ENCODE measurements at regions not wholly inside any gene's neighbourhood (a gene's known extent, or its start where the extent isn't known, plus 50 kb on each side); places are given as distances from the start of the nearest gene placed in this dataset.

GRCh38 chr6:129778793-129779192 lies 68.8 kb upstream of the ARHGAP18 start:
- Histone ChIP-seq H4K20me1 (ENCODE audit: low read depth, low read length) (no peaks in the 10 kb centered on the region), H3K4me2 (ENCODE audit: low read depth, low read length, poor library complexity, severe bottlenecking) (no peak overlapping the region), H3K79me2 (ENCODE audit: insufficient read depth, low read length) (no peaks in the 10 kb centered on the region), H3K9me3 (ENCODE audit: insufficient read depth, low read length) (no peaks in the 10 kb centered on the region), H3K27me3 (ENCODE audit: low read length) (no peaks in the 10 kb centered on the region), H3F3A (ENCODE audit: insufficient read depth) (no peaks in the 10 kb centered on the region), H3K27ac (ENCODE audit: low read depth, low read length) (no peak overlapping the region), H3K36me3 (ENCODE audit: low read length) (no peaks in the 10 kb centered on the region), H2AFZ (ENCODE audit: low read depth, low read length, severe bottlenecking) (no peak overlapping the region), H3K9me2 (replicated peaks; ENCODE audit: insufficient read depth, low read length) (no peaks in the 10 kb centered on the region), H3K4me3 (ENCODE audit: insufficient read depth, low read length, poor library complexity, severe bottlenecking) (no peak overlapping the region), H3K9ac (ENCODE audit: low read length) (no peak overlapping the region)
- no peak for TF ChIP-seq CTCF (IDR thresholded peaks at IDR 0.05; ENCODE audit: insufficient read depth, low read length, poor library complexity, severe bottlenecking)
- no peak for TF ChIP-seq EZH2phosphoT487 (conservative IDR thresholded peaks at IDR 0.05; ENCODE audit: low read length)

GRCh38 chr6:129777371-129777770 lies 67.4 kb upstream of the ARHGAP18 start:
- Histone ChIP-seq H3K9me3 (ENCODE audit: insufficient read depth, low read length) (no peaks in the 10 kb centered on the region), H3K9ac (ENCODE audit: low read length) (no peak overlapping the region), H3K27me3 (ENCODE audit: low read length) (no peaks in the 10 kb centered on the region), H3K36me3 (ENCODE audit: low read length) (no peaks in the 10 kb centered on the region), H2AFZ (ENCODE audit: low read depth, low read length, severe bottlenecking) (no peak overlapping the region), H3K4me3 (ENCODE audit: insufficient read depth, low read length, poor library complexity, severe bottlenecking) (no peak overlapping the region), H3K9me2 (replicated peaks; ENCODE audit: insufficient read depth, low read length) (no peaks in the 10 kb centered on the region), H3K79me2 (ENCODE audit: insufficient read depth, low read length) (no peaks in the 10 kb centered on the region), H3K27ac (ENCODE audit: low read depth, low read length) (no peak overlapping the region), H4K20me1 (ENCODE audit: low read depth, low read length) (no peaks in the 10 kb centered on the region), H3F3A (ENCODE audit: insufficient read depth) (no peaks in the 10 kb centered on the region), H3K4me2 (ENCODE audit: low read depth, low read length, poor library complexity, severe bottlenecking) (no peak overlapping the region)
- TF ChIP-seq CTCF (IDR thresholded peaks at IDR 0.05; ENCODE audit: insufficient read depth, low read length, poor library complexity, severe bottlenecking) (no peak), EZH2phosphoT487 (conservative IDR thresholded peaks at IDR 0.05; ENCODE audit: low read length) (no peak)

- H2AFZ ChIP-seq (ENCODE audit: low read depth, low read length, severe bottlenecking), result no peak overlapping the region
- no peak overlapping the region for H3K4me3 ChIP-seq (ENCODE audit: insufficient read depth, low read length, poor library complexity, severe bottlenecking)
- no peaks in the 10 kb centered on the region for H3K79me2 ChIP-seq (ENCODE audit: insufficient read depth, low read length)
- no peak overlapping the region for H3K9ac ChIP-seq (ENCODE audit: low read length)
- no peaks in the 10 kb centered on the region for H3K27me3 ChIP-seq (ENCODE audit: low read length)
- TF ChIP-seq EZH2phosphoT487 (conservative IDR thresholded peaks at IDR 0.05; ENCODE audit: low read length) (no peak), CTCF (IDR thresholded peaks at IDR 0.05; ENCODE audit: insufficient read depth, low read length, poor library complexity, severe bottlenecking) (no peak)
- no peaks in the 10 kb centered on the region for H3F3A ChIP-seq (ENCODE audit: insufficient read depth)
- H3K36me3 ChIP-seq (ENCODE audit: low read length), result no peaks in the 10 kb centered on the region
- H3K4me2 ChIP-seq (ENCODE audit: low read depth, low read length, poor library complexity, severe bottlenecking), result no peak overlapping the region
- H4K20me1 ChIP-seq (ENCODE audit: low read depth, low read length), result no peaks in the 10 kb centered on the region
- no peaks in the 10 kb centered on the region for H3K9me3 ChIP-seq (ENCODE audit: insufficient read depth, low read length)
- no peak overlapping the region for H3K27ac ChIP-seq (ENCODE audit: low read depth, low read length)
- no peaks in the 10 kb centered on the region for H3K9me2 ChIP-seq (replicated peaks; ENCODE audit: insufficient read depth, low read length)
Observed at GRCh38 chr6:129776542-129777330, 66.8 kb upstream of the ARHGAP18 start.

Data from SU-DHL-6 (cell line).